Parathyroid adenoma (tissue), 2 donors: ENCODE measurements at regions not wholly inside any gene's neighbourhood (a gene's known extent, or its start where the extent isn't known, plus 50 kb on each side); places are given as distances from the start of the nearest gene placed in this dataset.

Experiments used
- H2AFZ ChIP-seq: fragments of 300-600 bp; sonication (generic); one replicate; pipeline ENCODE4 v1.7.0; 2017; ENCODE audit warnings: antibody characterized with exemption, mild to moderate bottlenecking
- H3K27ac ChIP-seq: fragments of 300-600 bp; sonication (generic); one replicate; pipeline ENCODE4 v1.7.0; 2017
- H3K27me3 ChIP-seq: fragments of 300-600 bp; sonication (generic); one replicate; pipeline ENCODE4 v1.7.0; 2017; ENCODE audit warnings: low read length; ENCODE audit not compliant: control insufficient read depth, insufficient read depth
- H3K36me3 ChIP-seq: fragments of 300-600 bp; sonication (generic); one replicate; pipeline ENCODE4 v1.7.0; 2017; ENCODE audit warnings: low read length; ENCODE audit not compliant: control insufficient read depth, insufficient read depth
- H3K4me1 ChIP-seq: fragments of 300-600 bp; sonication (generic); one replicate; pipeline ENCODE4 v1.7.0; 2017; ENCODE audit warnings: control low read depth
- H3K4me2 ChIP-seq: fragments of 300-600 bp; sonication (generic); one replicate; pipeline ENCODE4 v1.7.0; 2017; ENCODE audit warnings: low read length
- H3K4me3 ChIP-seq: fragments of 300-600 bp; sonication (generic); one replicate; pipeline ENCODE4 v1.7.0; 2017; ENCODE audit warnings: low read depth, low read length
- H3K79me2 ChIP-seq: fragments of 300-600 bp; sonication (generic); one replicate; pipeline ENCODE4 v1.7.0; 2017; ENCODE audit warnings: control low read depth
- H3K9ac ChIP-seq: fragments of 300-600 bp; sonication (generic); one replicate; pipeline ENCODE4 v1.7.0; 2017; ENCODE audit warnings: mild to moderate bottlenecking
- H3K9me3 ChIP-seq: fragments of 300-600 bp; sonication (generic); one replicate; pipeline ENCODE4 v1.7.0; 2017; ENCODE audit warnings: low read length; ENCODE audit not compliant: control insufficient read depth
- CTCF ChIP-seq: fragments of 300-600 bp; sonication (generic); IDR thresholded peaks from one replicate; pipeline ENCODE4 v1.7.0; 2017; ENCODE audit warnings: antibody characterized with exemption, mild to moderate bottlenecking
- donor health status: primary hyperparathyroidism.

GRCh38 chr4:78694457-78694787 is 81.7 kb upstream of the BMP2K start:
- H3K27ac ChIP-seq, result no peak overlapping the region

GRCh38 chr4:78695910-78696309 is 80.2 kb upstream of the BMP2K start:
- Histone ChIP-seq H3K36me3 (no peaks in the 10 kb centered on the region), H3K79me2 (no peaks in the 10 kb centered on the region), H3K9ac (no peak overlapping the region), H3K27me3 (no peaks in the 10 kb centered on the region), H3K4me3 (no peak overlapping the region), H2AFZ (no peak overlapping the region), H3K27ac (no peak overlapping the region), H3K4me2 (no peak overlapping the region), H3K4me1 (no peaks in the 10 kb centered on the region), H3K9me3 (no peaks in the 10 kb centered on the region)
- no peak for TF ChIP-seq CTCF

More at GRCh38 chr4:78694457-78694787, 81.7 kb upstream of the BMP2K start:
- Histone ChIP-seq H3K79me2 (no peaks in the 10 kb centered on the region), H3K27me3 (no peaks in the 10 kb centered on the region), H2AFZ (no peak overlapping the region), H3K36me3 (no peaks in the 10 kb centered on the region), H3K4me1 (no peaks in the 10 kb centered on the region), H3K4me3 (no peak overlapping the region), H3K9me3 (no peaks in the 10 kb centered on the region), H3K4me2 (no peak overlapping the region), H3K9ac (no peak overlapping the region)
- no peak for TF ChIP-seq CTCF

- TF ChIP-seq CTCF, result no peak
- no peaks in the 10 kb centered on the region for H3K4me1 ChIP-seq
- H3K4me2 ChIP-seq, result no peak overlapping the region
- no peak overlapping the region for H3K4me3 ChIP-seq
- no peaks in the 10 kb centered on the region for H3K9me3 ChIP-seq
- H3K36me3 ChIP-seq, result no peaks in the 10 kb centered on the region
- no peak overlapping the region for H2AFZ ChIP-seq
- no peak overlapping the region for H3K27ac ChIP-seq
- H3K27me3 ChIP-seq, result no peaks in the 10 kb centered on the region
- H3K79me2 ChIP-seq, result no peaks in the 10 kb centered on the region
- H3K9ac ChIP-seq, result no peak overlapping the region
These were observed 73.1 kb upstream of the BMP2K start for GRCh38 chr4:78703079-78703478.

GRCh38 chr4:78704317-78704716 is 71.8 kb upstream of the BMP2K start:
- H3K36me3 ChIP-seq, result no peaks in the 10 kb centered on the region
- H3K4me1 ChIP-seq, result no peaks in the 10 kb centered on the region
- H3K27me3 ChIP-seq, result no peaks in the 10 kb centered on the region
- no peak overlapping the region for H3K4me3 ChIP-seq
- H3K9me3 ChIP-seq, result no peaks in the 10 kb centered on the region
- H3K4me2 ChIP-seq, result no peak overlapping the region
- TF ChIP-seq CTCF, result no peak
- H3K9ac ChIP-seq, result no peak overlapping the region
- H2AFZ ChIP-seq, result no peak overlapping the region
- no peak overlapping the region for H3K27ac ChIP-seq
- no peaks in the 10 kb centered on the region for H3K79me2 ChIP-seq

GRCh38 chr4:78704981-78705683 is 71.0 kb upstream of the BMP2K start:
- H2AFZ ChIP-seq, result no peak overlapping the region
- no peak overlapping the region for H3K9ac ChIP-seq
- no peak for TF ChIP-seq CTCF
- H3K4me3 ChIP-seq, result no peak overlapping the region
- no peaks in the 10 kb centered on the region for H3K4me1 ChIP-seq
- H3K4me2 ChIP-seq, result no peak overlapping the region
- no peaks in the 10 kb centered on the region for H3K27me3 ChIP-seq
- no peaks in the 10 kb centered on the region for H3K9me3 ChIP-seq
- no peaks in the 10 kb centered on the region for H3K36me3 ChIP-seq
- H3K79me2 ChIP-seq, result no peaks in the 10 kb centered on the region
- no peak overlapping the region for H3K27ac ChIP-seq
